Osteoblast (primary cell): ENCODE measurements at regions not wholly inside any gene's neighbourhood (a gene's known extent, or its start where the extent isn't known, plus 50 kb on each side); places are given as distances from the start of the nearest gene placed in this dataset.

Source experiments
- DNase-seq: peaks from one replicate; pipeline ENCODE4 v3.0.0; 2011; ENCODE audit warnings: low spot score, mixed read lengths; ENCODE audit not compliant: insufficient read length; ENCODE audit errors: missing footprints
- H2AFZ ChIP-seq: 2 replicates; pipeline ENCODE4 v1.6.0; 2011; ENCODE audit warnings: mild to moderate bottlenecking, low read length
- H3K27ac ChIP-seq: 2 replicates; pipeline ENCODE4 v1.5.1; 2011; ENCODE audit warnings: mild to moderate bottlenecking, low read depth, low read length, moderate library complexity
- H3K27me3 ChIP-seq: 2 replicates; pipeline ENCODE4 v1.6.0; 2012; ENCODE audit warnings: mild to moderate bottlenecking, control low read depth, inconsistent platforms, low read length, moderate library complexity; ENCODE audit not compliant: insufficient read depth
- H3K36me3 ChIP-seq: 2 replicates; pipeline ENCODE4 v1.5.1; 2011; ENCODE audit warnings: mild to moderate bottlenecking, low read length, control low read depth, moderate library complexity; ENCODE audit not compliant: insufficient read depth
- H3K4me1 ChIP-seq: 2 replicates; pipeline ENCODE4 v1.5.1; 2011; ENCODE audit warnings: mild to moderate bottlenecking, low read length, control low read depth, moderate library complexity; ENCODE audit not compliant: insufficient read depth
- H3K4me2 ChIP-seq: 2 replicates; pipeline ENCODE4 v1.6.0; 2011; ENCODE audit warnings: mild to moderate bottlenecking, low read length; ENCODE audit not compliant: insufficient read depth
- H3K4me3 ChIP-seq: fragments of 200-600 bp; sonication (generic); 3 replicates; pipeline ENCODE4 v1.5.1; 2012; ENCODE audit warnings: mild to moderate bottlenecking, low read length, inconsistent platforms; ENCODE audit not compliant: insufficient read depth
- H3K79me2 ChIP-seq: 2 replicates; pipeline ENCODE4 v1.6.0; 2012; ENCODE audit warnings: mild to moderate bottlenecking, low read length, control low read depth, inconsistent platforms; ENCODE audit not compliant: insufficient read depth
- H3K9me3 ChIP-seq: 2 replicates; pipeline ENCODE4 v1.5.1; 2011; ENCODE audit warnings: low read depth, low read length, control low read depth
- H4K20me1 ChIP-seq: 2 replicates; pipeline ENCODE4 v1.6.0; 2012; ENCODE audit warnings: mild to moderate bottlenecking, low read length, control low read depth; ENCODE audit not compliant: insufficient read depth
- CTCF ChIP-seq: IDR thresholded peaks from 2 replicates; pipeline ENCODE4 v1.5.1; 2011; ENCODE audit warnings: mild to moderate bottlenecking, low read depth, low read length, moderate library complexity; ENCODE audit errors: extremely low read depth

GRCh38 chr15:46328821-46329220 is 694.0 kb downstream of the SQOR start:
- Histone ChIP-seq H3K4me1 (no peaks in the 10 kb centered on the region), H3K36me3 (no peaks in the 10 kb centered on the region), H3K79me2 (no peaks in the 10 kb centered on the region), H3K4me3 (no peak overlapping the region), H3K4me2 (no peak overlapping the region), H2AFZ (no peak overlapping the region), H3K9me3 (peaks cover 2% of the 10 kb centered on the region), H3K27me3 (no peaks in the 10 kb centered on the region), H4K20me1 (no peaks in the 10 kb centered on the region), H3K27ac (no peak overlapping the region)
- no peak for DNase-seq
- no peak for TF ChIP-seq CTCF

DNA sequence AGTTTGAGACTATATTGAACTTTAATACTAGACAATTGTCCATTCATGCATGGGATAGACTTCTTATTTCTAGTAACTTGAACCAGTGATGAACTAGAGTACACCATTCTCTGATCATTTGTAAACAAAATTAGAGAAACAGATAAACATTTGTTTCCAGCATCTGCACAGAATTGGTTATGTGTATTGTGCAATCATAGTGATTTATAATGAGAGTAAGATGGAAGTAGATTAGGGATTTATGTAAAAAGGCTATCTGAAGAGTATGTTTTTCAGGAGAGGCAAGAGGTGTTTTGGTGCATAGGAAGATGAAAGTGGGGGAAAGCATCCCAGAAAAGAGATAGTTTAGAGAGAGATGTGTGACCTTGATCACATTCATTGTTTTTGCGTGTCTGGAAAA is 695.0 kb downstream of the SQOR start:
- H3K79me2 ChIP-seq = no peaks in the 10 kb centered on the region
- no peak overlapping the region for H2AFZ ChIP-seq
- no peak for TF ChIP-seq CTCF
- no peak overlapping the region for H3K27ac ChIP-seq
- H3K4me3 ChIP-seq = no peak overlapping the region
- no peaks in the 10 kb centered on the region for H4K20me1 ChIP-seq
- H3K4me1 ChIP-seq = no peaks in the 10 kb centered on the region
- no peaks in the 10 kb centered on the region for H3K27me3 ChIP-seq
- no peaks in the 10 kb centered on the region for H3K36me3 ChIP-seq
- H3K9me3 ChIP-seq = peaks cover 2% of the 10 kb centered on the region
- H3K4me2 ChIP-seq = no peak overlapping the region
- no peak for DNase-seq

DNA sequence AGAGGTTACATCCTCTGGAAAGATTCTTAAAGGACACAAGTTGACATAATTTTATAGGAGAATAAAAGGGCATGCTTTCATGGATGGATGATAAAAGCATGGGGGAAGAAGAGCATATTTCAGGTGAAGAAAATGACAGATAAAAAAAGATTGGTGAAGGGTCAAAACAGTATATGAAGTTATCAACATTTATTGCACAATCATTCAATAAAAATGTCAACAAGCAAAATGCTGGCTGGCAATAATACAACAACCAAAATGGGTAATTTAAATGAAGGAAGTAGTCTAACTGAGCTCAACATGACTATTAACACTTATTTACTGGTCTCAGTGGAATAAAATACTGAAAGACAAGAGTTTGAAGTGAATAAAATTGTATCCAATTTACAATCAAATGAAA is 696.7 kb downstream of the SQOR start:
- TF ChIP-seq CTCF = no peak
- no peak for DNase-seq
- no peaks in the 10 kb centered on the region for H3K79me2 ChIP-seq
- no peaks in the 10 kb centered on the region for H3K4me1 ChIP-seq
- H3K27me3 ChIP-seq = no peaks in the 10 kb centered on the region
- H3K4me2 ChIP-seq = no peak overlapping the region
- no peak overlapping the region for H3K4me3 ChIP-seq
- no peak overlapping the region for H2AFZ ChIP-seq
- H3K36me3 ChIP-seq = no peaks in the 10 kb centered on the region
- no peaks in the 10 kb centered on the region for H4K20me1 ChIP-seq
- H3K9me3 ChIP-seq = peaks cover 2% of the 10 kb centered on the region
- H3K27ac ChIP-seq = no peak overlapping the region

DNA sequence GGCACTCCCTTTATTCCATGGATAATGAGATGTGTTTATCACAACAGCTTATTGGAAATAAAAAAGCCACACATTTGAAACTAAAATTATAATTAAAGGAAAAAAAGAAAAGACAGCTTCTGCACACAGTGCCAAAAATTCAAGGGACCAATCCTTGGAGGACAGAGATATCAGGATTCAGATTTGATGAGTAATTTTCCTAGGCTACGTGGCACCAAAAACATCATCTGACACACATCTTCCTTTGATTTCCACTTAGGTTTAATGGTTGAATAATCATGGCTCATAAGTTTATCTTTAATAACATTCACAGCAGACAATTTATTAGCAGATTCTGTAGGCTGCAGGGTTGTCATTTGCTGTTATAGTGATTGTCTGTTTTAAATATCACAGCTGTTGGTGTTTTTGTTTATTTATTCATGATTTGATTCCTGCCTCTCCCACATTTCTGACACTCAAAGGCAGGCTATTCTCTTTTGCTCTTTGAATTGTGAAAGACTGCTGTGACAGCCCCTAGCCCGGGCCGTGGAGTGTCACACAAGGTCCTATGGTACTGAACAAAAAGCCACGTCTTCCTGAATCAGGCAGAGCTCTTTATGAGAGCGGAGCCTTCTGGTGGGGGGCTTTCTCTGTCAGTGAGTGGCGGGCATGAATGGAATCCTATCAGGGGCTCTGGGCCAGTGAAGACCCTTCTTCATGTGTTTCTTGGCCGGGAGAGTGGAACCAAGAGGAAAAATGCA is 708.5 kb downstream of the SQOR start:
- Histone ChIP-seq H3K4me3 (no peak overlapping the region), H3K4me2 (no peak overlapping the region), H2AFZ (no peak overlapping the region), H4K20me1 (no peaks in the 10 kb centered on the region), H3K36me3 (no peaks in the 10 kb centered on the region), H3K9me3 (no peaks in the 10 kb centered on the region), H3K79me2 (no peaks in the 10 kb centered on the region), H3K27ac (no peak overlapping the region), H3K4me1 (no peaks in the 10 kb centered on the region), H3K27me3 (no peaks in the 10 kb centered on the region)
- DNase-seq = no peak
- TF ChIP-seq CTCF = no peak
